ENCODE measurements at regions not wholly inside any gene's neighbourhood (a gene's known extent, or its start where the extent isn't known, plus 50 kb on each side); places are given as distances from the start of the nearest gene placed in this dataset.
"Not testable (repeated sequence)": the region's sequence is repeated elsewhere in the genome, so short reads cannot be mapped to it uniquely, and the experiment has no call there.

DNA sequence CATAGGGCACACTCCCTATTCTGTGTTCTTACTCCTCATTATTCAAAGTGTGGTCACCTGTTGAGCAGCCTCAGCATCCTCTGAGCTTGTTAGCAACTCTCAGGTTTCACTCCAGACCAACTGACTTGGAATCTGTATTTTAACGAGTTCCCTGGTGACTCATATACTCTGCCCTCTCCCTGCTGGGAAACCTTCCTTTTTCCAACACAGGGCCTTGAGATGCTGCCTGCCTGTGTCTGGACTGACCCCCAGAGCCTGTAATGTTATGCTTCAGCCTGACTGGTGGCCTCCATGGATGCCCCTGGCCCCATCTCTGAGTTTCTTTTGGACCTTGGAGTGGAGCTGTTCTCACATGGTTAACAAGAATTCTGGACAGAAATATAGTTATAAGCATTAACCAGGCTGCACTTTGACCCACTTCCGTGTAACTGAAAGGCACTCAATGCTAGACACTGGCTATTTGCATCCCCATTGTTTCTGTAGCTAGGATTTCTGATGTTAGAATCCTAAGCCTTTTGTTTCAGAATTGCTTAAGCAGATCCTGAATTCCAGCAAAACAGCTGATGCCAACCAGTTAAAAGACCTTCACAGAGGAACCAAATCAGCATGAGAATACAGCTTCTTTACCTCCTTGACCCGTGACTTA, 262.6 kb downstream of the STIM2 start:
- Histone ChIP-seq H3K27me3 (ENCODE audit: control insufficient read depth, insufficient read depth) (no peaks in the 10 kb centered on the region), H3K4me1 (ENCODE audit: control insufficient read depth, insufficient read depth, low read length) (no peaks in the 10 kb centered on the region), H3K27ac (ENCODE audit: low read length) (no peak overlapping the region), H3K4me3 (ENCODE audit: low read length) (no peak overlapping the region), H3K9me3 (ENCODE audit: control insufficient read depth, low read length) (no peaks in the 10 kb centered on the region)
- ATAC-seq (no peak), DNase-seq (no peak)
- intact Hi-C loops (cut with DNase I): no loop called here
- 44% methylated on average over 3 of the region's 3 CpGs for WGBS

DNA sequence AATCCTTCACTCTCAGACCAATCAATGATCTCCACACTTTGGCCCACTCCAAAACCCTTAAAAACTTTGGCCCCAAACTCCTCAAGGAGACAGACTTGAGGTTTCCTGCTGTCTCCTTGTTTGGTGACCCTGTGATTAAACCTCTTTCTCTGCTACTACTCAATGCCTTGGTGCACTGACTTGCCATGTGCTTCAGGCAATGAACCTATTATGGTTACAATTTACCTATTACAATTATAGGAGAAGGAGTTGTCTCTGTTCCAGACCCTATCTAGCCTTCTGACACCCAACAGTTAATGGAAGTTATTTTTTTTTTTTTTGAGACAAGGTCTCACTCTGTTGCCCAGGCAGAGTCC, 263.1 kb downstream of the STIM2 start:
- Histone ChIP-seq H3K4me1 (ENCODE audit: control insufficient read depth, insufficient read depth, low read length) (no peaks in the 10 kb centered on the region), H3K27ac (ENCODE audit: low read length) (no peak overlapping the region), H3K9me3 (ENCODE audit: control insufficient read depth, low read length) (no peaks in the 10 kb centered on the region), H3K27me3 (ENCODE audit: control insufficient read depth, insufficient read depth) (no peaks in the 10 kb centered on the region), H3K4me3 (ENCODE audit: low read length) (no peak overlapping the region)
- intact Hi-C loops (cut with DNase I): no loop called here
- DNase-seq (no peak), ATAC-seq (no peak)

- H3K27ac ChIP-seq (ENCODE audit: low read length); DNase-seq; H3K9me3 ChIP-seq (ENCODE audit: control insufficient read depth, low read length); H3K4me1 ChIP-seq (ENCODE audit: control insufficient read depth, insufficient read depth, low read length); ATAC-seq; intact Hi-C loops (cut with DNase I); H3K27me3 ChIP-seq (ENCODE audit: control insufficient read depth, insufficient read depth); H3K4me3 ChIP-seq (ENCODE audit: low read length): not testable (repeated sequence)
- WGBS: 72% methylated on average over 4 of the region's 4 CpGs
These were observed 266.3 kb downstream of the STIM2 start for GRCh38 chr4:27126895-27127294.

DNA sequence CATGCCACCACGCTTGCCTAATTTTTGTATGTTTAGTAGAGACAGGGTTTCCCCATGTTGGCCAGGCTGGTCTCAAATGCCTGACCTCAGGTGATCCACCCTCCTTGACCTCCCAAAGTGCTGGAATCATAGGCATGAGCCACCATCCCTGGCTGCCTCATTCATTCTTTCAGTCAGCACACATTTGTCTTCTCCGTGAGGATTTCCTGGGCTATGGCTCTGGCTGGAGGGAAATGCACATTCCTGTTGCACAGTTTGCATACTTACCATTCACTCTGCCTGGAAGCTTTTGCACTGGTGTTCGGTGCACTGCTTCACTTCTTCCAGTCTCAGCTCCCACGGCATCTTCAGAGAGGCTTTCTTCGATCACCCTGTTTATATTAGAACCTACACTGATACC, 267.8 kb downstream of the STIM2 start:
- Histone ChIP-seq H3K4me1 (ENCODE audit: control insufficient read depth, insufficient read depth, low read length) (no peaks in the 10 kb centered on the region), H3K4me3 (ENCODE audit: low read length) (no peak overlapping the region), H3K27ac (ENCODE audit: low read length) (no peak overlapping the region), H3K9me3 (ENCODE audit: control insufficient read depth, low read length) (no peaks in the 10 kb centered on the region), H3K27me3 (ENCODE audit: control insufficient read depth, insufficient read depth) (no peaks in the 10 kb centered on the region)
- ATAC-seq (no peak), DNase-seq (no peak)
- intact Hi-C loops (cut with DNase I): no loop called here
- 91% methylated on average over 5 of the region's 5 CpGs for WGBS

DNA sequence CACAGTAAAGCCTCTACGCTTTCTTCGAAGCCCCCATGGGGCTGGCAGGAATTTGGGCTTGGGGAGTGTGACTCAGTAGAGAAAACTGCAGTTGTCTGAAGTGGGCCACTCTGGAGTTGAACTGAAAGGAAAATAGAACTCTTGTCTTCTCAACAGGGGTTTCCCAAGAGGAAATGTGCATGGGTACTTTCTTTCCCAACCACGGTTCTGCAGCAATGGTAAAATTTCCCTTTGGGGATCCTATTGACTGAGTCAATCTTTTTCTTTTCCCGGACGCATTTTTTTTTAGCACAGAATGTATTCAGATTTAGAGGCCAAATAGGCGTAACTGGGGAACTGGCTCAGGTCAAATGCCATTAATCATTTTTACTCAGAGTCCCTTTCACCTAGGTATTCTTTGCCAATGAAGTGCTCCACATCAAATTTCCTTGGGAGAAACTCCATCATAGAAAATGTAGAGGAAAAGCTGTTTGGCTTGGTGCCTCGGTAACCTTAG, 269.3 kb downstream of the STIM2 start:
- no peak for ATAC-seq
- no peak for DNase-seq
- Histone ChIP-seq H3K9me3 (ENCODE audit: control insufficient read depth, low read length) (no peaks in the 10 kb centered on the region), H3K27ac (ENCODE audit: low read length) (no peak overlapping the region), H3K4me1 (ENCODE audit: control insufficient read depth, insufficient read depth, low read length) (no peaks in the 10 kb centered on the region), H3K4me3 (ENCODE audit: low read length) (no peak overlapping the region), H3K27me3 (ENCODE audit: control insufficient read depth, insufficient read depth) (no peaks in the 10 kb centered on the region)
- WGBS: 79% methylated on average over 7 of the region's 7 CpGs
- intact Hi-C loops (cut with DNase I): no loop called here

DNA sequence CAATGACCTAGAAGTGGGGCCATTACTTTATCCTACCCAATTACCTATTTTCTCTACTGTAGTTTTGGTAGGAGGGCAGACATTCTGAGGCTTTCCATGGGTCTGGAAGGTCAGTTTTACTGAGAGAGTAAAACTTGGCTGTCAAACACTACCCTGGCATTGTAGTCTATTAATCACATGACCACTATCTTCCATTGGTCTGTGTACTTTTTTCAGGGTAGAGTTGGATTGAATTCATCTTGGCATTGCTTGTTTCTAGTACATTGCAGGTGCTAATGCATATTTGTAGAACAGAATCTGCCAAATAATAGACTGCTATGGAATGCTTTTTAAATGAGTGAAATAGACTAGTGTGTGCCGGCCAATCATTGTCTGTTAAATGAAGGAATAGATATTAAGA, 271.9 kb downstream of the STIM2 start:
- no peaks in the 10 kb centered on the region for H3K27me3 ChIP-seq (ENCODE audit: control insufficient read depth, insufficient read depth)
- H3K27ac ChIP-seq (ENCODE audit: low read length): no peak overlapping the region
- no peaks in the 10 kb centered on the region for H3K9me3 ChIP-seq (ENCODE audit: control insufficient read depth, low read length)
- WGBS: 94% methylated on average over 1 of the region's 1 CpG
- ATAC-seq (no peak), DNase-seq (no peak)
- H3K4me3 ChIP-seq (ENCODE audit: low read length): no peak overlapping the region
- no peaks in the 10 kb centered on the region for H3K4me1 ChIP-seq (ENCODE audit: control insufficient read depth, insufficient read depth, low read length)
- intact Hi-C loops (cut with DNase I): no loop called here

GRCh38 chr4:27140486-27140885, 279.8 kb downstream of the STIM2 start:
- intact Hi-C loops (cut with DNase I): no loop called here
- ATAC-seq (no peak), DNase-seq (no peak)

GRCh38 chr4:27141530-27141929, 280.9 kb downstream of the STIM2 start:
- intact Hi-C loops (cut with DNase I): no loop called here
- H3K27ac ChIP-seq (ENCODE audit: low read length): no peak overlapping the region
- ATAC-seq: no peak
- no peak overlapping the region for H3K4me3 ChIP-seq (ENCODE audit: low read length)
- H3K4me1 ChIP-seq (ENCODE audit: control insufficient read depth, insufficient read depth, low read length): no peaks in the 10 kb centered on the region
- no peaks in the 10 kb centered on the region for H3K27me3 ChIP-seq (ENCODE audit: control insufficient read depth, insufficient read depth)
- no peaks in the 10 kb centered on the region for H3K9me3 ChIP-seq (ENCODE audit: control insufficient read depth, low read length)
- no peak for DNase-seq
- whole genome bisulfite sequencing: 90% methylated on average over 6 of the region's 6 CpGs

More at GRCh38 chr4:27140486-27140885, 279.8 kb downstream of the STIM2 start:
- H3K9me3 ChIP-seq (ENCODE audit: control insufficient read depth, low read length): no peaks in the 10 kb centered on the region
- no peak overlapping the region for H3K4me3 ChIP-seq (ENCODE audit: low read length)
- no peaks in the 10 kb centered on the region for H3K27me3 ChIP-seq (ENCODE audit: control insufficient read depth, insufficient read depth)
- 67% methylated on average over 4 of the region's 4 CpGs for WGBS
- no peak overlapping the region for H3K27ac ChIP-seq (ENCODE audit: low read length)
- no peaks in the 10 kb centered on the region for H3K4me1 ChIP-seq (ENCODE audit: control insufficient read depth, insufficient read depth, low read length)

DNA sequence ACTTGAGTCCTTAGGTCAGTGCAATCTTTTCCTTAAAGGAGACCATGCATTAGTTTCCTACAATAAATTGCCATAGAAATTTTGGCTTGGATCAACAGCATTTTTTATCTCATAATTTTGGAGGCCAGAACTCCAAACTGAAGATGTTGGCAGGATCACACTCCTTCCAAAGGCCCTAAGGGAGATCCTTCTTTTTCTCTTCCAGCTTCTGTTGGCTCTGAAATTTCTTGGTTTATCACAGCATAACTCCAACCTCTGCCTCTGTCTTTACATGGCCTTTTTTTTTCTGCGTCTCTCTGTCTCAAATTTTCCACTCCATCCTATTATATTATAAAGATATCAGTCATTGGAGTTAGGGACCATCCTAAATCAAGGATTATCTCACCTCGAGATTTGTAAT, 282.2 kb downstream of the STIM2 start:
- Histone ChIP-seq H3K4me3 (ENCODE audit: low read length) (no peak overlapping the region), H3K27ac (ENCODE audit: low read length) (no peak overlapping the region), H3K27me3 (ENCODE audit: control insufficient read depth, insufficient read depth) (no peaks in the 10 kb centered on the region), H3K9me3 (ENCODE audit: control insufficient read depth, low read length) (no peaks in the 10 kb centered on the region), H3K4me1 (ENCODE audit: control insufficient read depth, insufficient read depth, low read length) (no peaks in the 10 kb centered on the region)
- DNase-seq (no peak), ATAC-seq (no peak)
- 62% methylated on average over 2 of the region's 2 CpGs for WGBS
- intact Hi-C loops (cut with DNase I): no loop called here

DNA sequence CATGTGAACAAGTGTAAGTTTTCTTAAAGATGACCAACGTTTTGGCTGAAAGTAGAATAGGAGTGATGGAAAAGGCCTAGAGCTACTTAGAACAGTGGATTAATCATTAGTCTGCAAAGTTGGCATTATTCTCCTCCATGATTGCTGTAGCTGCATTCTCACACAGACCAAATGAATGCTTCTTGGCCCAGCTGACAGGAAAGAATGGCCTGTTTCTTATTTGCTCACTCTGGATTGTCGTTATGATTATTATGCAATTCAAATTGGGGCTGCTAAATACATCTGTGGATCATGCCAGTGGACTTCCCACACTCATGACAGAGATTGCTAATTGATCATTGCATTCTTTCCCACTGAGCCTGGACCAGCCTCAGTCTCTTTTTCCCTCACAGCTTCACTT, 285.0 kb downstream of the STIM2 start:
- no peak overlapping the region for H3K4me3 ChIP-seq (ENCODE audit: low read length)
- no peak overlapping the region for H3K27ac ChIP-seq (ENCODE audit: low read length)
- intact Hi-C loops (cut with DNase I): no loop called here
- H3K27me3 ChIP-seq (ENCODE audit: control insufficient read depth, insufficient read depth): no peaks in the 10 kb centered on the region
- DNase-seq: no peak
- H3K4me1 ChIP-seq (ENCODE audit: control insufficient read depth, insufficient read depth, low read length): no peaks in the 10 kb centered on the region
- 51% methylated on average over 2 of the region's 2 CpGs for WGBS
- no peaks in the 10 kb centered on the region for H3K9me3 ChIP-seq (ENCODE audit: control insufficient read depth, low read length)
- no peak for ATAC-seq

GRCh38 chr4:27148211-27148895, 287.7 kb downstream of the STIM2 start:
- intact Hi-C loops (cut with DNase I): no loop called here
- H3K27ac ChIP-seq (ENCODE audit: low read length): no peak overlapping the region
- no peaks in the 10 kb centered on the region for H3K27me3 ChIP-seq (ENCODE audit: control insufficient read depth, insufficient read depth)
- 72% methylated on average over 1 of the region's 1 CpG for WGBS
- no peaks in the 10 kb centered on the region for H3K4me1 ChIP-seq (ENCODE audit: control insufficient read depth, insufficient read depth, low read length)
- no peak overlapping the region for H3K4me3 ChIP-seq (ENCODE audit: low read length)
- DNase-seq (no peak), ATAC-seq (no peak)
- no peaks in the 10 kb centered on the region for H3K9me3 ChIP-seq (ENCODE audit: control insufficient read depth, low read length)
